ENCODE measurements at regions not wholly inside any gene's neighbourhood (a gene's known extent, or its start where the extent isn't known, plus 50 kb on each side); places are given as distances from the start of the nearest gene placed in this dataset.
"Not testable (repeated sequence)": the region's sequence is repeated elsewhere in the genome, so short reads cannot be mapped to it uniquely, and the experiment has no call there.

- TF ChIP-seq POLR2AphosphoS5 (IDR thresholded peaks at IDR 0.05; ENCODE audit: low read depth, low read length); EP300 (IDR thresholded peaks at IDR 0.05; ENCODE audit: borderline replicate concordance in 1 of 2, low read depth in 1 of 2, low read length in 1 of 2); CHD2 (IDR thresholded peaks at IDR 0.05; ENCODE audit: low read length, partially characterized antibody); CTCF (IDR thresholded peaks at IDR 0.05); YY1 (IDR thresholded peaks at IDR 0.05; ENCODE audit: low read depth); TAF1 (IDR thresholded peaks at IDR 0.05; ENCODE audit: borderline replicate concordance, low read depth, low read length); TEAD4 (IDR thresholded peaks at IDR 0.05; ENCODE audit: borderline replicate concordance, insufficient read depth); REST (IDR thresholded peaks at IDR 0.05; ENCODE audit: low read depth, low read length); RFX5 (IDR thresholded peaks at IDR 0.05; ENCODE audit: low read length); FOXM1 (IDR thresholded peaks at IDR 0.05; ENCODE audit: low read depth): not testable (repeated sequence)
These were observed 446.9 kb upstream of the TRPC7 start for GRCh38 chr5:136812270-136812669.

All from SK-N-SH (cell line).